ENCODE measurements at regions not wholly inside any gene's neighbourhood (a gene's known extent, or its start where the extent isn't known, plus 50 kb on each side); places are given as distances from the start of the nearest gene placed in this dataset.
A peak's percentile ranks its signal among the peaks of the same experiment; 100 is the strongest.

DNA sequence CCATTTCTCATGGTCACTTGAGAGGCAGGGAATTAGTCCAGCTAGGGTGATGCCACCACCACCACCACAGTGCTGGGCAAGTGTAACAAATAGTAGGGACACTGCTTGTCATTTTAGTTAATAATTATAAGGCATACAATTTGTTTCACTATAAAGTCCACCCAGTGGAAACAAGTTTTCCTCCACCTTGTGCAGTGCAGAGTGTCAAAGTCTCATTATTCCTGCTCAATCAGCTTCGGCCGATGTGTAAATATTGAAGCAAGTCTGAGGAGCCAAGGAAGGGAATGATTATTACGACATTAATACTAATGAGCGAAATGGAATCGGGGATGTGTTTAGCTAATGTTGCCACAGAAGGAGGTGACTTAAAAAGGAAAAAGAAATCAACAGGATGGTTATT lies 340.4 kb downstream of the NKX6-1 start (continued):
- no peak for TF ChIP-seq IRF9 (tag; IDR thresholded peaks at IDR 0.05)
- no peak for TF ChIP-seq STAT6 (CRISPR knock-in tag; IDR thresholded peaks at IDR 0.05)
- no peak for TF ChIP-seq EP400 (IDR thresholded peaks at IDR 0.05)
- no peak for TF ChIP-seq CBX5 (IDR thresholded peaks at IDR 0.05; ENCODE audit: borderline replicate concordance, low read depth)
- TF ChIP-seq HDGF (IDR thresholded peaks at IDR 0.05), result no peak

DNA sequence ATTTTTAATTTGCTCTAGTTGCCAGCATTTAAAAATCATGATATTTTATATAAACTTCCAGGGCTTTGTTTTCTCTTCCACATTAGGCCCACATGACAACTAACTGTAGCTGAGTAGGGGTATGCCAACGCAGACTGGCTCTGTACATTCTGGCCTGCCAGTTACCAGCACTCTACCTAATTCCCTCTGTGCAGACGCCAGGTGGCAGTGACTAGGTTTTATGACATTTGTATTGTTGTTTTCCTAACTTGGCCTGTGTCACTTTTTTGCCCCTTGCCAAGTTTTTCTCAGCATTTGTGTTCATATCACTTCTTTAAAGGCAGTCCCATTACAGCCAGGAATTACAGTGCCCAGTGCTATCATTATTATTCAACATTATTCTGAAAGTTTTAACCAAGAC lies 347.5 kb downstream of the NKX6-1 start:
- Histone ChIP-seq H3K9me3 (replicated peaks; ENCODE audit: control insufficient read depth, insufficient read depth, low read depth, low read length) (no peaks in the 10 kb centered on the region), H3K9ac (ENCODE audit: insufficient read depth in 1 of 2, low read depth in 2 of 2, low read length in 2 of 2) (no peak overlapping the region), H3K4me3 (no peak overlapping the region), H3K79me2 (ENCODE audit: control insufficient read depth, insufficient read depth, low read length) (no peaks in the 10 kb centered on the region), H3K27ac (ENCODE audit: extremely low read depth, low read depth, low read length) (no peak overlapping the region), H4K20me1 (replicated peaks; ENCODE audit: control insufficient read depth, insufficient read depth, low read length) (no peaks in the 10 kb centered on the region), H3K27me3 (ENCODE audit: control insufficient read depth in 2 of 2, insufficient read depth in 2 of 2, low read length in 2 of 2) (no peaks in the 10 kb centered on the region; a peak in 1 of 5 replicates), H3K4me1 (replicated peaks in 1 of 2; ENCODE audit: control insufficient read depth in 2 of 2, insufficient read depth in 2 of 2, low read length in 2 of 2) (no peaks in the 10 kb centered on the region), H2AFZ (ENCODE audit: low read depth, low read length) (no peak overlapping the region), H3K9me1 (ENCODE audit: control insufficient read depth, insufficient read depth, low read length) (no peaks in the 10 kb centered on the region), H3K4me2 (ENCODE audit: insufficient read depth, low read length) (no peak overlapping the region), H3K36me3 (ENCODE audit: control insufficient read depth, insufficient read depth, low read length) (no peaks in the 10 kb centered on the region)
- ATAC-seq, result no peak
- WGBS (ENCODE audit: insufficient coverage, low coverage, missing lambda C conversion rate), result 4% methylated on average over 2 of the region's 2 CpGs
- intact Hi-C loops (cut with micrococcal nuclease), result loop anchor here (10.0 kb wide), 1 partner anchor 353 kb away; no protein-coding TSS in a partner anchor
- BruUV-seq (replicated peaks), result no TSS peak
- peak in 1 of 4 experiments; percentile 2 for DNase-seq (ENCODE audit: extremely low read depth in 1 of 4, low spot score in 3 of 4)
- no peak for FAIRE-seq
- 0 out of 4 replicates have a peak, but pooled peaks of 1 of the 2 experiments have one; percentile 9 for TF ChIP-seq RAD21 (CRISPR knock-in tag; conservative IDR thresholded peaks at IDR 0.05 in 1 of 2, IDR thresholded peaks at IDR 0.05 in 1 of 2)
- TF ChIP-seq NFXL1 (CRISPR knock-in tag; IDR thresholded peaks at IDR 0.05), result no peak
- no peak for TF ChIP-seq ILF3 (IDR thresholded peaks at IDR 0.05; ENCODE audit: borderline replicate concordance)
- TF ChIP-seq, protein P1, sequence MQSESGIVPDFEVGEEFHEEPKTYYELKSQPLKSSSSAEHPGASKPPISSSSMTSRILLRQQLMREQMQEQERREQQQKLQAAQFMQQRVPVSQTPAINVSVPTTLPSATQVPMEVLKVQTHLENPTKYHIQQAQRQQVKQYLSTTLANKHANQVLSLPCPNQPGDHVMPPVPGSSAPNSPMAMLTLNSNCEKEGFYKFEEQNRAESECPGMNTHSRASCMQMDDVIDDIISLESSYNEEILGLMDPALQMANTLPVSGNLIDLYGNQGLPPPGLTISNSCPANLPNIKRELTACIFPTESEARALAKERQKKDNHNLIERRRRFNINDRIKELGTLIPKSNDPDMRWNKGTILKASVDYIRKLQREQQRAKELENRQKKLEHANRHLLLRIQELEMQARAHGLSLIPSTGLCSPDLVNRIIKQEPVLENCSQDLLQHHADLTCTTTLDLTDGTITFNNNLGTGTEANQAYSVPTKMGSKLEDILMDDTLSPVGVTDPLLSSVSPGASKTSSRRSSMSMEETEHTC (IDR thresholded peaks at IDR 0.05), result no peak
- TF ChIP-seq HOXB6 (CRISPR knock-in tag; IDR thresholded peaks at IDR 0.05; ENCODE audit: borderline replicate concordance), result no peak
- no peak for TF ChIP-seq SRSF3 (IDR thresholded peaks at IDR 0.05; ENCODE audit: insufficient read depth, low read length)
- no peak for TF ChIP-seq ZNF589 (CRISPR knock-in tag; IDR thresholded peaks at IDR 0.05; ENCODE audit: low read depth)
- TF ChIP-seq, protein P2, sequence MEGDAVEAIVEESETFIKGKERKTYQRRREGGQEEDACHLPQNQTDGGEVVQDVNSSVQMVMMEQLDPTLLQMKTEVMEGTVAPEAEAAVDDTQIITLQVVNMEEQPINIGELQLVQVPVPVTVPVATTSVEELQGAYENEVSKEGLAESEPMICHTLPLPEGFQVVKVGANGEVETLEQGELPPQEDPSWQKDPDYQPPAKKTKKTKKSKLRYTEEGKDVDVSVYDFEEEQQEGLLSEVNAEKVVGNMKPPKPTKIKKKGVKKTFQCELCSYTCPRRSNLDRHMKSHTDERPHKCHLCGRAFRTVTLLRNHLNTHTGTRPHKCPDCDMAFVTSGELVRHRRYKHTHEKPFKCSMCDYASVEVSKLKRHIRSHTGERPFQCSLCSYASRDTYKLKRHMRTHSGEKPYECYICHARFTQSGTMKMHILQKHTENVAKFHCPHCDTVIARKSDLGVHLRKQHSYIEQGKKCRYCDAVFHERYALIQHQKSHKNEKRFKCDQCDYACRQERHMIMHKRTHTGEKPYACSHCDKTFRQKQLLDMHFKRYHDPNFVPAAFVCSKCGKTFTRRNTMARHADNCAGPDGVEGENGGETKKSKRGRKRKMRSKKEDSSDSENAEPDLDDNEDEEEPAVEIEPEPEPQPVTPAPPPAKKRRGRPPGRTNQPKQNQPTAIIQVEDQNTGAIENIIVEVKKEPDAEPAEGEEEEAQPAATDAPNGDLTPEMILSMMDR (IDR thresholded peaks at IDR 0.05 in 2 of 3, conservative IDR thresholded peaks at IDR 0.05 in 1 of 3; ENCODE audit: insufficient read depth in 2 of 3, low read depth in 1 of 3, low read length in 3 of 3), result peak in 1 of 3 experiments; percentile 27; a peak in 2 of 6 replicates
- TF ChIP-seq MTF1 (CRISPR knock-in tag; IDR thresholded peaks at IDR 0.05; ENCODE audit: borderline replicate concordance), result no peak
- in situ Hi-C loops (cut with MboI), result no loop called here
- ChIA-PET POLR2A (no interaction called here), CTCF (ENCODE audit: low intra/inter-chr PET ratio) (no interaction called here)

Data from K562 (cell line).